SK-N-SH treated with all-trans-retinoic acid at 6 μM for 48 hours (cell line): ENCODE measurements at regions not wholly inside any gene's neighbourhood (a gene's known extent, or its start where the extent isn't known, plus 50 kb on each side); places are given as distances from the start of the nearest gene placed in this dataset.

Experiments
- ARNTL ChIP-seq: fragments of 450-650 bp; formaldehyde crosslinking; IDR thresholded peaks from 2 replicates; pipeline ENCODE4 v1.5.0; 2020; ENCODE audit warnings: low read depth, mild to moderate bottlenecking, moderate library complexity, borderline replicate concordance
- ZFP30 ChIP-seq: fragments of 450-650 bp; formaldehyde crosslinking; IDR thresholded peaks from 2 replicates; pipeline ENCODE4 v1.5.0; 2022; ENCODE audit warnings: mild to moderate bottlenecking, moderate library complexity
- TF ChIP-seq, protein P1 (sequence below): fragments of 250-450 bp; sonication (Bioruptor Pico); IDR thresholded peaks from 2 replicates; pipeline ENCODE4 v1.8.0; 2021; ENCODE audit warnings: low read depth, mild to moderate bottlenecking, moderate library complexity, borderline replicate concordance

DNA sequence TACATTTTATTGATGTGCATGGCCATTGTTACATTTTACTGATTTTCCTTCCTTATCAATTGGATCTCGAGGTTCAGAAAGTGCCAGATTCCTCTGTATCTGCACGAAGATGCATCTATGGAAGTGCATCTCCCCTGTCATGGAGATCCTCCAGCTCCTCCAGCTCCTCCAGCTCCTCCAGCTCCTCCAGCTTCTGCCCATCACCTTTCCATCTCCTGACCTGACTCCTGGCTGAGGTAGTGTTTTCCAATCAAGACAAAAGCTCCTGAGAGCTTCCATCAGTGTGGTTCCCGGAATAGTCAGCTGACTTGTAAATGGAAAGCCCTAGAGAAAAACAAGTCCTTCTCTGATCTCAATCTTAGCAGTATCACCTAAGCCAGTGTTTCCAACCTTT is 90.8 kb upstream of the KLF6 start:
- TF ChIP-seq ARNTL (no peak), ZFP30 (CRISPR knock-in tag) (no peak)
- TF ChIP-seq, protein P1, sequence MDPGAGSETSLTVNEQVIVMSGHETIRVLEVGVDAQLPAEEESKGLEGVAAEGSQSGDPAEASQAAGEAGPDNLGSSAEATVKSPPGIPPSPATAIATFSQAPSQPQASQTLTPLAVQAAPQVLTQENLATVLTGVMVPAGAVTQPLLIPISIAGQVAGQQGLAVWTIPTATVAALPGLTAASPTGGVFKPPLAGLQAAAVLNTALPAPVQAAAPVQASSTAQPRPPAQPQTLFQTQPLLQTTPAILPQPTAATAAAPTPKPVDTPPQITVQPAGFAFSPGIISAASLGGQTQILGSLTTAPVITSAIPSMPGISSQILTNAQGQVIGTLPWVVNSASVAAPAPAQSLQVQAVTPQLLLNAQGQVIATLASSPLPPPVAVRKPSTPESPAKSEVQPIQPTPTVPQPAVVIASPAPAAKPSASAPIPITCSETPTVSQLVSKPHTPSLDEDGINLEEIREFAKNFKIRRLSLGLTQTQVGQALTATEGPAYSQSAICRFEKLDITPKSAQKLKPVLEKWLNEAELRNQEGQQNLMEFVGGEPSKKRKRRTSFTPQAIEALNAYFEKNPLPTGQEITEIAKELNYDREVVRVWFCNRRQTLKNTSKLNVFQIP (CRISPR knock-in tag): no peak
